Memory B cell (primary cell): ENCODE measurements at regions not wholly inside any gene's neighbourhood (a gene's known extent, or its start where the extent isn't known, plus 50 kb on each side); places are given as distances from the start of the nearest gene placed in this dataset.

Source experiments
- ATAC-seq: fragments of 150-1000 bp; cut with Tn5 transposase; 2 replicates; pipeline ENCODE4 v1.10.0; 2021; ENCODE audit warnings: low read depth, mild to moderate bottlenecking, moderate library complexity
- DNase-seq, 2 donors: peaks; one replicate each; pipeline ENCODE4 v3.0.0; 2022; ENCODE audit warnings: low spot score in 2 of 2
- H3K27ac Mint-ChIP-seq: one replicate; pipeline ENCODE4 v1.8.0; 2022; ENCODE audit warnings: mild to moderate bottlenecking, moderate library complexity, mixed read lengths
- H3K27me3 Mint-ChIP-seq: one replicate; pipeline ENCODE4 v1.8.0; 2022; ENCODE audit warnings: mixed read lengths
- H3K36me3 Mint-ChIP-seq: one replicate; pipeline ENCODE4 v1.8.0; 2022; ENCODE audit warnings: mild to moderate bottlenecking, mixed read lengths
- H3K4me1 Mint-ChIP-seq: one replicate; pipeline ENCODE4 v1.8.0; 2022; ENCODE audit warnings: mixed read lengths
- H3K4me3 Mint-ChIP-seq: one replicate; pipeline ENCODE4 v1.8.0; 2022; ENCODE audit warnings: mild to moderate bottlenecking, moderate library complexity, mixed read lengths
- H3K9me3 Mint-ChIP-seq: one replicate; pipeline ENCODE4 v1.8.0; 2022; ENCODE audit warnings: mixed read lengths

GRCh38 chr3:105996781-105997180 lies 128.0 kb upstream of the CBLB start:
- ATAC-seq: no peak
- Mint-ChIP-seq H3K27ac (no peak overlapping the region), H3K4me3 (no peak overlapping the region), H3K27me3 (no peaks in the 10 kb centered on the region), H3K9me3 (peaks cover 8% of the 10 kb centered on the region), H3K36me3 (peaks cover 9% of the 10 kb centered on the region), H3K4me1 (no peaks in the 10 kb centered on the region)
- DNase-seq: no peak

DNA sequence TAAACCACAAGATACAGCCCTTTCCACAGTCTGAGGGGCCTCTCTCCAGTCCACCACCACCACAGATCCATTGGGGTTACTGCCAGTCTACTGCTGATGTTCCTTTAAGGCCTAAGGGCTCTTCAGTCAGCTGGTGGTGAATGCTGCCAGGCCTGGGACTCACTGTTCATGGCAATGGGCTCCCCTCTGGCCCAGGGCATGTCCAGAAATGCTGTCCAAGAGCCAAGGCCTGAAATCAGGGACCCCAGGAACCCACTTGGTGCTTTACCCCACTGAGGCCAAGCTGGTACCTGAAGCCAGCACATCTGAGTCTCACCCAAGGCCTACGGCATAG lies 128.6 kb upstream of the CBLB start:
- Mint-ChIP-seq H3K36me3 (peaks cover 8% of the 10 kb centered on the region), H3K27ac (no peak overlapping the region), H3K9me3 (peaks cover 8% of the 10 kb centered on the region), H3K4me3 (no peak overlapping the region), H3K27me3 (no peaks in the 10 kb centered on the region), H3K4me1 (no peaks in the 10 kb centered on the region)
- no peak for ATAC-seq
- DNase-seq: no peak

GRCh38 chr3:105997800-105998526 lies 129.2 kb upstream of the CBLB start:
- Mint-ChIP-seq H3K27me3 (no peaks in the 10 kb centered on the region), H3K27ac (no peak overlapping the region), H3K4me3 (no peak overlapping the region), H3K36me3 (peaks cover 8% of the 10 kb centered on the region), H3K9me3 (peaks cover 7% of the 10 kb centered on the region), H3K4me1 (no peaks in the 10 kb centered on the region)
- ATAC-seq (no peak), DNase-seq (no peak)

DNA sequence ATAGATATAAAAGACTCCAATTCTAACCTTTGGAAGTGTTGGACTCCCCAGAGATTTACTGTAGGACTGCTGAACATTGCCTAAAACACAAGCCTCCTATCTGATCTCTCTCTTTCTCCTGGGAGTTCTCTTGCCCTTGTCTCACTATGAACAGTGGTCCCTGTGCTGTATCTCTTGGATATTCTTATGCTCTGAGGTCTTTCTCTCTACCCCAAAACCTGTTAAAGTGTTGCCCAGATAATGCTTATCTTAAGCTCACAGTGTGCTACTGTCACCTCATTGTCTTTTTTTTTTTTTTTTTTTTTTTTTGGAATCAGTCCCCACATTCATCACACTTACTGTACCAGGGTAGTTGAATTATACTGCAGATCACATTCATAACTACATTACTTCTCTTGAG lies 131.0 kb upstream of the CBLB start:
- Mint-ChIP-seq H3K27ac (no peak overlapping the region), H3K36me3 (peaks cover 8% of the 10 kb centered on the region), H3K4me3 (no peak overlapping the region), H3K27me3 (no peaks in the 10 kb centered on the region), H3K4me1 (no peaks in the 10 kb centered on the region), H3K9me3 (peaks cover 7% of the 10 kb centered on the region)
- ATAC-seq (no peak), DNase-seq (no peak)

GRCh38 chr3:106001923-106002322 lies 133.1 kb upstream of the CBLB start:
- no peak overlapping the region for H3K27ac Mint-ChIP-seq
- ATAC-seq (no peak), DNase-seq (no peak)
- H3K9me3 Mint-ChIP-seq: peaks cover 1% of the 10 kb centered on the region
- H3K27me3 Mint-ChIP-seq: no peaks in the 10 kb centered on the region
- H3K36me3 Mint-ChIP-seq: peaks cover 1% of the 10 kb centered on the region
- H3K4me3 Mint-ChIP-seq: no peak overlapping the region
- no peaks in the 10 kb centered on the region for H3K4me1 Mint-ChIP-seq

- no peaks in the 10 kb centered on the region for H3K36me3 Mint-ChIP-seq
- ATAC-seq (no peak), DNase-seq (no peak)
- no peak overlapping the region for H3K27ac Mint-ChIP-seq
- no peaks in the 10 kb centered on the region for H3K27me3 Mint-ChIP-seq
- no peaks in the 10 kb centered on the region for H3K4me1 Mint-ChIP-seq
- H3K4me3 Mint-ChIP-seq: no peak overlapping the region
- H3K9me3 Mint-ChIP-seq: peaks cover 1% of the 10 kb centered on the region
These were observed 135.4 kb upstream of the CBLB start for GRCh38 chr3:106004137-106004681.

GRCh38 chr3:106004826-106005225 lies 136.0 kb upstream of the CBLB start:
- Mint-ChIP-seq H3K36me3 (no peaks in the 10 kb centered on the region), H3K4me1 (no peaks in the 10 kb centered on the region), H3K9me3 (peaks cover 1% of the 10 kb centered on the region), H3K27ac (no peak overlapping the region), H3K27me3 (no peaks in the 10 kb centered on the region), H3K4me3 (no peak overlapping the region)
- no peak for ATAC-seq
- DNase-seq: no peak

DNA sequence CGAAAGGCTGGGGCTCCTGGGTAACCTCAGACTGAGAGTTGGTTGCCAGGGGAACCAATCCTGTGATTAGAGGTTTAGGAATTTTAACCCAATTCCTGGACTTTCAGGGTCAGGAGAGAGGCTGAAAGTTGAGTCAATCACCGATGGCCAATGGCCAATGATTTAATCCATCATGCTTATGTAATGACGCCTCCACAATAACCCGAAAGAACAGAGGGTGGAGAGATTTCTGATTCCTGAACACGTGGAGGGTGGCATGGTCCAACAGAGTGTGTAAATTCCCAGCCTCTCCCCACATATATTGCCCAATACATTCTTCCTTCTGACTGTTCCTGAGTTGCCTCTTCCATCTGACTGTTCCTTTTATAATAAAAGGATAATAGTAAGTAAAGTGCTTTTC lies 137.2 kb upstream of the CBLB start:
- no peak for DNase-seq
- H3K36me3 Mint-ChIP-seq: no peaks in the 10 kb centered on the region

GRCh38 chr3:106006571-106006970 lies 137.8 kb upstream of the CBLB start:
- DNase-seq (no peak), ATAC-seq (no peak)
- Mint-ChIP-seq H3K9me3 (no peaks in the 10 kb centered on the region), H3K27me3 (no peaks in the 10 kb centered on the region), H3K27ac (no peak overlapping the region), H3K4me3 (no peak overlapping the region), H3K36me3 (no peaks in the 10 kb centered on the region), H3K4me1 (no peaks in the 10 kb centered on the region)

More for the DNA sequence above, 137.2 kb upstream of the CBLB start:
- Mint-ChIP-seq H3K27me3 (no peaks in the 10 kb centered on the region), H3K4me1 (no peaks in the 10 kb centered on the region), H3K4me3 (no peak overlapping the region), H3K27ac (no peak overlapping the region), H3K9me3 (no peaks in the 10 kb centered on the region)
- ATAC-seq: no peak

DNA sequence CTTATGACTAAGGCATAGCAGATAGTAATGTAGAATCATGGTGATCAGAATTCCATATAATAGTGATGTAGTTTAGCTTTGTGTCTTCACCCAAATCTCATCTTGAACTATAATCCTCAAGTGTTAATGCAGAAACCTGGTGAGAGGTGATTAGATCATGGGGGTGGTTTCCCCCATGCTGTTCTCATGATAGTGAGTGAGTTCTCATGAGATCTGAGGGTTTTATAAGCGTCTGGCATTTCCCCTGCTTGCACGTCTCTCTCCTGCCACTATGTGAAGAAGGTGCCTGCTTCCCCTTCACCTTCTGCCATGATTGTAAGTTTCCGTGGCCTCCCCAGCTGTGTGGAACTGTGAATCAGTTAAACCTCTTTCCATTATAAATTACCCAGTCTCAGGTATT lies 138.7 kb upstream of the CBLB start:
- no peaks in the 10 kb centered on the region for H3K36me3 Mint-ChIP-seq
- no peak for DNase-seq

DNA sequence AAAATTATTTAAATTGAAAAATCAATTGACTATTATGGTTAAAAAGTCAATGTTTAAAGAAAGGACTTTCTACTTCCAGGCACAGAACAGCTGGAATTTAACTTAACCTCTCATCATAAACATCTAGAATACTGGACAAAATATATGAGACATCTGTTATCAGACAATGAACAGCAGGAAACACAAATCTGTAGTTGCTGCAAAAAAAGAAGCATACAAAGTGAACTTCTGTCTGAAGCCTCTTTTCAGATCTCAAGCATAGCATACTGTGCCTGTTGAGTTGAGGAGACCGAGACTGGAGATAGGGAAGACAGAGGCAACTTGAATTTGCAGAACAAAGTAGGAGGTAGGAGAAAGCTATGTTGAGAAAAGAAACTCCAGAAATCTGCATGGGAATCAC lies 140.0 kb upstream of the CBLB start:
- Mint-ChIP-seq H3K4me1 (no peaks in the 10 kb centered on the region), H3K36me3 (no peaks in the 10 kb centered on the region), H3K27me3 (no peaks in the 10 kb centered on the region), H3K9me3 (no peaks in the 10 kb centered on the region), H3K4me3 (no peak overlapping the region), H3K27ac (no peak overlapping the region)
- DNase-seq: no peak
- ATAC-seq: no peak

More for the DNA sequence above, 138.7 kb upstream of the CBLB start:
- no peaks in the 10 kb centered on the region for H3K9me3 Mint-ChIP-seq
- no peak overlapping the region for H3K4me3 Mint-ChIP-seq
- H3K4me1 Mint-ChIP-seq: no peaks in the 10 kb centered on the region
- ATAC-seq: no peak
- no peak overlapping the region for H3K27ac Mint-ChIP-seq
- H3K27me3 Mint-ChIP-seq: no peaks in the 10 kb centered on the region

DNA sequence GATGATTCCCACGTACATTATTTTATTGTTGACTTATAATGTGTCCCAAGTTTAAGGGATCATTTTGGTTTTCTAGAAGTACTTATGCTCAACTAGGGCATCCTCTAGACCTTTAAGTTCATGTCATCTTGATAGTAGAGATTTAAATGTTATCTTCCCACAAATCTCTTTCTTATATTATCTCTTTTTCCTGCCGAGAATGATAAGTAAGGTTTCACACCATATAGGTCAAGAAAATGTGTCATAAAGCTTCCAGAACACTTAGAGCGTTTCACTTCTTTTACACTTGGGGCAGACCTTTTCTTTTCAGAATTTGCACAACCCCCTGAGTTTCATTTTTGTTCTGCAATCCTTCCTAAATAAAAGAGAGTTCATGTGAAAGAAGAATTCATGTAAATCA lies 142.0 kb upstream of the CBLB start:
- Mint-ChIP-seq H3K4me1 (peaks cover 7% of the 10 kb centered on the region), H3K36me3 (no peaks in the 10 kb centered on the region), H3K27ac (no peak overlapping the region), H3K27me3 (no peaks in the 10 kb centered on the region), H3K4me3 (no peak overlapping the region), H3K9me3 (no peaks in the 10 kb centered on the region)
- ATAC-seq (no peak), DNase-seq (no peak)

DNA sequence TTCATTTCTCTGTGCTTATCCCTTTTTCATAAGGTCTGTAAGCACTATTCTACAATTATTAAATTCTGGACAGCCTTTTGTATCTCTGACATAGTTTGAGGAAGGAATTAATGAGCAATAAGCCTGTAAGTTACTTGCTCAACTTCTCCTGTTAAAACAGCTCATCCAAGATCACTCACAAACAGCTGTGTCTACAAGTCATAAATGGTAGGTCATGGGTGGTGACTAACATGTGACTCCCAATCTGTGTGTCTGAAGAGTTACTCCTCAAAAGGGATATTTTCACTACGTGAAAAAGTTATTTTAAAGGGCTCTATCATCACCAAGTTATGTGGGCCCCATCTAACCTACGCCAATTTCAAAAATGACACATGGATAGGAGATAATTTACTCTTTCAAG lies 145.2 kb upstream of the CBLB start:
- Mint-ChIP-seq H3K4me3 (no peak overlapping the region), H3K27me3 (no peaks in the 10 kb centered on the region), H3K36me3 (no peaks in the 10 kb centered on the region), H3K4me1 (peaks cover 10% of the 10 kb centered on the region), H3K27ac (no peak overlapping the region), H3K9me3 (peaks cover 3% of the 10 kb centered on the region)
- no peak for ATAC-seq
- DNase-seq: no peak

- H3K27me3 Mint-ChIP-seq: no peaks in the 10 kb centered on the region
- peaks cover 10% of the 10 kb centered on the region for H3K4me1 Mint-ChIP-seq
- H3K36me3 Mint-ChIP-seq: no peaks in the 10 kb centered on the region
- H3K4me3 Mint-ChIP-seq: no peak overlapping the region
- H3K9me3 Mint-ChIP-seq: peaks cover 3% of the 10 kb centered on the region
- H3K27ac Mint-ChIP-seq: no peak overlapping the region
- no peak for DNase-seq
- ATAC-seq: no peak
These were observed 145.7 kb upstream of the CBLB start for GRCh38 chr3:106014518-106014917.

DNA sequence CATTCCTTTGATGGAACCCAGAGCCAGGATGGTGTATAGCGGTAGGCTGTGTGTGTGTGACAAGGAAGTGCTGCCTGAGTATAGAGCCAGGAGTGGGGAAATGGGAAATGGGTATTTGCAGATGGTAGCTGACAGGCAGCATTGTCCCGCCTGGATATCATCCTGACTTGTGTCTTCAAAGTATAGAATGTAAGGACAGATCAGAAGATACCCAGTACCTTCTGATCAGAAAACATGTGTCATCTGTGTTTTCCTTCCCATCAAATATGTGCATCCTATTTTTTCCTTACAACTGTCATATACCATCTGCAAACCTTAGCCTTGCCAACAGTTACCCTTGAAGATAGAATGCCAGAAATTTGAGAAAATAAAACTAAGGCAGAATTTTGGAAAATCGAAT lies 146.2 kb upstream of the CBLB start:
- Mint-ChIP-seq H3K9me3 (peaks cover 3% of the 10 kb centered on the region), H3K4me3 (no peak overlapping the region), H3K36me3 (no peaks in the 10 kb centered on the region), H3K4me1 (peaks cover 10% of the 10 kb centered on the region), H3K27ac (no peak overlapping the region), H3K27me3 (no peaks in the 10 kb centered on the region)
- DNase-seq (no peak), ATAC-seq (no peak)
